Activated naive CD8-positive, alpha-beta T cell (primary cell): ENCODE measurements at regions not wholly inside any gene's neighbourhood (a gene's known extent, or its start where the extent isn't known, plus 50 kb on each side); places are given as distances from the start of the nearest gene placed in this dataset.

Experiments used
- H3K27ac Mint-ChIP-seq: one replicate; pipeline ENCODE4 v1.8.0; 2021; ENCODE audit warnings: mixed read lengths
- H3K27me3 Mint-ChIP-seq: one replicate; pipeline ENCODE4 v1.8.0; 2021; ENCODE audit warnings: mixed read lengths
- H3K36me3 Mint-ChIP-seq: one replicate; pipeline ENCODE4 v1.8.0; 2021; ENCODE audit warnings: mixed read lengths
- H3K4me1 Mint-ChIP-seq: one replicate; pipeline ENCODE4 v1.8.0; 2021; ENCODE audit warnings: low read depth, mixed read lengths
- H3K4me3 Mint-ChIP-seq: one replicate; pipeline ENCODE4 v1.8.0; 2021; ENCODE audit warnings: mild to moderate bottlenecking, mixed read lengths
- H3K9me3 Mint-ChIP-seq: one replicate; pipeline ENCODE4 v1.8.0; 2021; ENCODE audit warnings: low read depth, mixed read lengths

DNA sequence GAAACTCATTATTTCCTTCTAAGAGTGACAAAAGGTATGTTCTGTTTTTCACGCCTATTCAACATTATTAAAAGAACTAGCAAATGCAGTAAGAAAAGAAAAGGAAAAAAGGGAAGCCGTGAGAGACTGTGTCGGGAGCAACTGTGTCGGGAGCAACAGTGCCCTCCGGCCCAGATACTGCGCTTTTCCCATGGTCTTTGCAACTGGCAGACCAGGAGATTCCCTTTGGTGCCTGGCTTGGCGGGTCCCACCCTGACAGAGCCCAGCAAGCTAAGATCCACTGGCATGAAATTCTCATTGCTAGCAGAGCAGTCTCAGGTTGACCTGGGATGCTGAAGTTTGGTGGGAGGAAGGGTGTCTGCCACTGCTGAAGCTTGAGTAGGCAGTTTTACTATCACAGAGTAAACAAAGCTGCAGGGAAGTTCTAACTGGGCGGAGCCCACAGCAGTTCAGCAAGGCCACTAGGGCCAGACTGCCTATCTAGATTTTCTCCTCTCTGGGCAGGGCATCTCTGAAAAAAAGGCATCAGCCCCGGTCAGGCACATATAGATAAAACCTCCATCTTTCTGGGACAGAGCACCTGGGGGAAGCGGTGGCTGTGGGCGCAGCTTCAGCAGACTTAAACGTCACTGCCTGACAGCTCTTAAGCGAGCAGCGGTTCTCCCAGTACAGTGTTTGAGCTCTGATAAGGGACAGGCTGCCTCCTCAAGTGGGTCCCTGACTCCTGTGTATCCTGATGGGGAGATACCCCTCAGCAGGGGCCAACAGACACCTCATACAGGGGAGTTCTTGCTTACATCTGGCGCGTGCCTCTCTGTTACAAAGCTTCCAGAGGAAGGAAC lies 1237.4 kb upstream of the CDH18 start:
- Mint-ChIP-seq H3K27me3 (no peaks in the 10 kb centered on the region), H3K9me3 (peaks cover 17% of the 10 kb centered on the region), H3K4me1 (no peaks in the 10 kb centered on the region), H3K4me3 (no peak overlapping the region), H3K36me3 (no peaks in the 10 kb centered on the region), H3K27ac (no peak overlapping the region)

DNA sequence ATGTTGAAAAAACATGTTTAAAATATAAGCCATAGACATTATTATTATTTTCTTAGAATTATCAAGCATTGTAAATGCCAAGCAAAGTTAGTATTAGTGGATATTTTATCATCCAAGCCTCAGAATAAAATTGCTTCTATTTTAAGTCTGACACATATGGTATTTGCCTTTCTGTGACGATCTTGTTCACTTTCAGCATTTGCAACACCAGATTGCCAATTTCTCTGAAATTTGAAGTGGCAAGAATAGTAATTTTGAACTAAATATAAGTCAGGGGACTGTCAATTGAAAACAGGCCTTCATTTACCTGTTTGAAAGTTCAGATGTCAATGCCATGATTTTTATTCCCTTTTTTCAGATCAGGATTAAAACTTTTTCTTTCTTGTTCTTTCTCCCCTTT lies 1233.6 kb upstream of the CDH18 start:
- Mint-ChIP-seq H3K27me3 (no peaks in the 10 kb centered on the region), H3K9me3 (peaks cover 7% of the 10 kb centered on the region), H3K4me3 (no peak overlapping the region), H3K36me3 (no peaks in the 10 kb centered on the region), H3K4me1 (no peaks in the 10 kb centered on the region), H3K27ac (no peak overlapping the region)

DNA sequence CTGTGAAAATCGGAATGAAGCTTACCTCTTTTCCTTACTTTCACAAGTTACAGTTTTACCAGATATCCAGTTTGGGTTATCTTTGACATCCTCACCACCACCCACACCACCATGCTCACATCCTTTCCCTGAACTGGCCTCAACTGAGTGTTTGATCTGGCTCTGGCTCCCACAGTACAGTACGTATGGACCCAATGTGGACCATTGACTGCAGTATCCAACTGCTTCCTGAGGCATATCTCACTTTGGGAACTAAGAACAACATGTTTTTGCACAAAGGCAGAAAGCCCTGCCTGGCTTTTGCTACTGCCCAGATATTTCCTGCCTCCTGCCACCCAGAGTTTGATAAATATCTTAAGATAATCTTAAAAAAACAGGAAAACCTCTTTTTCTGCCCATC lies 1232.0 kb upstream of the CDH18 start:
- Mint-ChIP-seq H3K9me3 (peaks cover 5% of the 10 kb centered on the region), H3K27ac (no peak overlapping the region), H3K27me3 (no peaks in the 10 kb centered on the region), H3K4me1 (no peaks in the 10 kb centered on the region), H3K36me3 (no peaks in the 10 kb centered on the region), H3K4me3 (no peak overlapping the region)

DNA sequence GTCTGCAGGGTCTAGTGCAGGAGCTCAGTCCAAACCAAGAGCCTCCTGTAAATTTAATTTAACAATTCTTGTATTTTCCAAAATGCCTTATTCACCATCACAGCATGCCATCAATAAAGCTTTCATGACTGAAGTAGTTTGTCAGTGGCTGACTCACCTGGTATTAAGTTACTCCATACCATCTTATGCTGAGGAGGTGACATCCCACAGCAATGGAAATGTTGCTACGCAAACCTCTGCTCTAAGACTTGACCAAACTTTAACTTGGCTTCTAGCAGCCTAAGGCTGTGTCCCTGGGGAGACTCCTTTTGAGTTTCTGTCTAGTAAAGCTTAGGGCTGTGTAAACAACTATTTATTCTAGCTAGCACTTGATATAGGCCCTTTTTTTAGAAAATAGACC lies 1231.3 kb upstream of the CDH18 start:
- Mint-ChIP-seq H3K9me3 (peaks cover 8% of the 10 kb centered on the region), H3K27me3 (no peaks in the 10 kb centered on the region), H3K4me1 (no peaks in the 10 kb centered on the region), H3K27ac (no peak overlapping the region), H3K36me3 (no peaks in the 10 kb centered on the region), H3K4me3 (no peak overlapping the region)

DNA sequence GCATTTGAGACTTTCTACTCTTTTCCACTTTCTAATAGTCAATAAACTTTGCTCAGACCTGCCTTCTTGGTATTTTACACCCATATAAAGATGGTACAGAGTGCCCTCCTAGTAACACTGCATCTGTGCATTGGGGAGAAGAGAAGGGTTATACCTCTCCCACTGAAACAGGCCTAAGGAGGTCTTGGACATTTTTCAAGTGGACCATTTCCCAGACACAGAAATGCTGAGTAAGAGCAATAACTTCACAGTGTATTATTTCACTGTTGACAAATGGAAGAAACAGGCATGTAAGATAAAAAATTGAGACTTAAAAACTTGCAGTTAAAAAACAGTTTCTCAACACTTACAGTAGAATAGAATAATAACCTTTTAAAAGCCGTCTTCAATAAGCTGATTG lies 1224.0 kb upstream of the CDH18 start:
- no peak overlapping the region for H3K27ac Mint-ChIP-seq
- H3K4me3 Mint-ChIP-seq, result no peak overlapping the region
- H3K27me3 Mint-ChIP-seq, result no peaks in the 10 kb centered on the region
- H3K36me3 Mint-ChIP-seq, result no peaks in the 10 kb centered on the region
- no peaks in the 10 kb centered on the region for H3K4me1 Mint-ChIP-seq
- H3K9me3 Mint-ChIP-seq, result peaks cover 5% of the 10 kb centered on the region

DNA sequence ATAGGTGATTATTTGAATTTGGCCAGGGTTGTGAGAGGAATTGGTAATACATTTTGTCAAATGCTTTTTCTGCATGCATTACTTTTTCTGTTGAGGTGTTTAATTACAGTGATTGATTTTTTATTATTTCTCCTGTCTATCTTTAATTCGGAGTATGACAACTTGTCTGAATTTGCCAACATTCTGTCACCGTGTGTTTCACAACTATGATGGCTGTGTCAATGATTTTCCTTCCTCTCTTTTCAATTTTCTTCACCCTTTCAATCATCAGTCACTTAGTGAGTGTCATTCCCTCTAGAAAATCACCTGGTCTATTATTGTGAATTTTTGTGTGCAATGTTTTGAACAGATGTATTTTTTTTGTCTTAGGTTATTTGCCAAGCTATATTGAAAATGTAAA lies 1221.4 kb upstream of the CDH18 start:
- no peaks in the 10 kb centered on the region for H3K36me3 Mint-ChIP-seq
- no peaks in the 10 kb centered on the region for H3K27me3 Mint-ChIP-seq
- H3K4me3 Mint-ChIP-seq, result no peak overlapping the region
- H3K9me3 Mint-ChIP-seq, result no peaks in the 10 kb centered on the region
- no peaks in the 10 kb centered on the region for H3K4me1 Mint-ChIP-seq
- H3K27ac Mint-ChIP-seq, result no peak overlapping the region

DNA sequence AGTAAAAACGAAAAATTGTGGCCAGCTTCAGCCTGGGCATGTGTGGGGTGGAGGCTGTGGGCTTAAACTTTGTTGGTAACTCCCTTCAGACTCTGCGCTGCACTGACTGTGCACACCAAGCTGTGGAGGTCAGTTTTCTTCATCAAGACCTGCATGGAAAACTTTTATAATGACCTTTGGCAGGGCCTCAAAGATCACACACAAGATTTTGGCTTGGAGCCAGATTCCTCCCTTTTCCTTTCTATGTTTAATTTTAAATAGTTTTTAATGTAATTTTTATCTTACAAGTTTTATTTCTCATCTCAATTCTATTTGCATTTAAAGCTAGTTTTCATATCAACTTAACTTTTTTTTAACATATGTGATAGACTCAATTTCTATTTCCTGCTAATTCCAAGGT lies 1211.1 kb upstream of the CDH18 start:
- Mint-ChIP-seq H3K4me1 (no peaks in the 10 kb centered on the region), H3K36me3 (no peaks in the 10 kb centered on the region), H3K27me3 (no peaks in the 10 kb centered on the region), H3K4me3 (no peak overlapping the region), H3K9me3 (peaks cover 14% of the 10 kb centered on the region), H3K27ac (no peak overlapping the region)

DNA sequence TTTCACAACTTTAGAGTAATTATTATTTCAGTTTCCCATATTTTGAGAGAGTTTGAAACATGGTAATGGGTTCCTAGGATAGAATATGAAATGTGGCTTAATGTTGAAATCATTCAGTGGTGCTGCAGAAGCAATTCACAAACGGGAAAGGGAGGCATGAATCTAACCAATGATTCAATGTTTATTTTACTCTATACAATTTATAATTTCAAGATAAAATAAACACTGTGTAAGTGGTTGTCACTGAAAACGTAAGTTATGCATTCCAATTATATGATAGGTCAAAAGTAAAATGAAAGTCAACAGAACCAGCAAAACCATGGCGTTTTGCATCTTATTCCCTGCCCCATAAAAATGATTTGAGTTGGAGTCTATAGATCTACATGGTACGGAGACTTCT lies 1207.1 kb upstream of the CDH18 start:
- Mint-ChIP-seq H3K4me3 (no peak overlapping the region), H3K27me3 (no peaks in the 10 kb centered on the region), H3K9me3 (peaks cover 10% of the 10 kb centered on the region), H3K4me1 (no peaks in the 10 kb centered on the region), H3K27ac (no peak overlapping the region), H3K36me3 (no peaks in the 10 kb centered on the region)

DNA sequence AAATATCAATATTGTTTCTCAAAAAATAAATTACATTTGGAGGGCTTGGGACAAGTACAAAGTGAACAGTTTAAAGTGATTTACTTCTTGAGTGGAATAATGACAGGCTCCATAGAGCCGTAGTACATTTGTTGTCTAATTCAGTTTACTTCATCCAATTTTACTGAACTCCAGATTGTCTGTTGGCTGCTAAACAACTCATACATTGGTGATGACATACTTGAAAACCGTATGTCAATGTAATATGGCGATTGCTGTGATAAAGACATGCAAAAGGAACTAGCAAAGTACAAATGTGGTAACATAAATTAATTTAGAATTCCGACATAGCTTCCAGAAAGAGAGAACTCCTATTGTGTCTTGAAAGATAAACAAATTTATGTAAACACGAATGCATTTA lies 1197.5 kb upstream of the CDH18 start:
- Mint-ChIP-seq H3K27ac (no peak overlapping the region), H3K27me3 (no peaks in the 10 kb centered on the region), H3K9me3 (peaks cover 7% of the 10 kb centered on the region), H3K4me1 (no peaks in the 10 kb centered on the region), H3K36me3 (no peaks in the 10 kb centered on the region), H3K4me3 (no peak overlapping the region)

DNA sequence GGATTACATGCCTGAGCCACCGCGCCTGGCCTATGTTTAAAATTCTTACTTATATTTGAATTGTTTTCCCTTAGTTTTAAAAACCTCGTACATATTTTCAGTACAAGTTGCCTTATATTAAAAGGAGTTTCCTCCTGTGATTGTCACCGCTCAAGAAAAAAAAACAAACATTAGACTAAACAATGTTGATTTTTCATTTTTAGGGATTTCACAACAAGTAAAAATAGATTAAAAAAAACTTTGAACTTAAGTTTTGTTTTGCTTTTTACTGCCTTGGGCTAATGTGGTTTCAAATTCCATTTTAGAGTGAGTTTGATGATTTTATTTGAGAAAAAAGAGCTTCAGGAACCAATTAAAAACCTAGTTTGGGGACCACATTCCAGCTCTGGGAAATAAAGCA lies 1196.6 kb upstream of the CDH18 start:
- Mint-ChIP-seq H3K4me1 (no peaks in the 10 kb centered on the region), H3K27ac (no peak overlapping the region), H3K4me3 (no peak overlapping the region), H3K27me3 (no peaks in the 10 kb centered on the region), H3K36me3 (no peaks in the 10 kb centered on the region), H3K9me3 (peaks cover 12% of the 10 kb centered on the region)

DNA sequence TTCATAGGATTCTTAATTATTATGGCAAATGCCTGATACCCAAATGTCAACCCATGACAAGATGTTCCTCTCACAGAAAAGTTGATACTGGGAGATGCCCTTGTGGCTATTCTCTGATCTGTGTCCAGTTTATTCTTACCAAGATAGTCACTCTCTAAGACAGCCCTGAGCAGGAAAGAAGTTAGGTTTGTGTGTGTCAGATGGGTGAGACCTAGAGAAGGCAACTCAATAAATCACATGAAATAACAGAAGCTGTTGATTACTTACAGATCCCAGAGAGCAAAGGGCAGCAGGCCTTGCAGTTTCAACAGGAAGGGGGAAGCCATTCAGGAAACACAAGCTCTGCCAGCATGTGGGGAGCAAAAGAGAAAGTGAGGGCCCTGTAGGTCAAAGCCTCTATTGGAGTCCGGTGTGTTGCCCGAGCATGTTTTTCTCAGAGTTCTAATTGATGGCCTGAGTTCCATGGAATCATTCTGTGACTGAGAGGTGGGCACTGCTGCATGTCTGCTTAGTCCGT lies 1193.7 kb upstream of the CDH18 start:
- Mint-ChIP-seq H3K4me1 (no peaks in the 10 kb centered on the region), H3K9me3 (peaks cover 12% of the 10 kb centered on the region), H3K27me3 (no peaks in the 10 kb centered on the region), H3K27ac (no peak overlapping the region), H3K36me3 (no peaks in the 10 kb centered on the region), H3K4me3 (no peak overlapping the region)

DNA sequence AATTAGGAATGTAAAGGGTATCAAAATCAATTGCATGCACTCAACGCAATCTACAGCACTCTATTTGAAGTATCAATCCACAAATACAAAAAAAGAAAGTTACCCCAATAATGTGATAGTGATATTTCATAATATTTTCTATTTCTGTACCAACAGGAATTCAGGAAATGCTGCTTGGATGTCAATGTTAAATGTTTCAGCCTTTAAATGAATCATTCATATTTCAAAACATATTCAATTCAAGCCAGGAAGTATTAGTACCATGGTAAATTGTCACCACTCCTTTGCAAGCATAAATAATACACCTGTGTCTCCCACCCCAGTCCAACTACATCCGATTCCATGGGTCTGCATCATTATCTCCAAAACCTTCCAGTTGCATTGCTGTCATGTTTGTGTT lies 1185.5 kb upstream of the CDH18 start:
- no peak overlapping the region for H3K27ac Mint-ChIP-seq
- peaks cover 4% of the 10 kb centered on the region for H3K9me3 Mint-ChIP-seq
- H3K4me1 Mint-ChIP-seq, result no peaks in the 10 kb centered on the region
- no peaks in the 10 kb centered on the region for H3K27me3 Mint-ChIP-seq
- no peaks in the 10 kb centered on the region for H3K36me3 Mint-ChIP-seq
- H3K4me3 Mint-ChIP-seq, result no peak overlapping the region

DNA sequence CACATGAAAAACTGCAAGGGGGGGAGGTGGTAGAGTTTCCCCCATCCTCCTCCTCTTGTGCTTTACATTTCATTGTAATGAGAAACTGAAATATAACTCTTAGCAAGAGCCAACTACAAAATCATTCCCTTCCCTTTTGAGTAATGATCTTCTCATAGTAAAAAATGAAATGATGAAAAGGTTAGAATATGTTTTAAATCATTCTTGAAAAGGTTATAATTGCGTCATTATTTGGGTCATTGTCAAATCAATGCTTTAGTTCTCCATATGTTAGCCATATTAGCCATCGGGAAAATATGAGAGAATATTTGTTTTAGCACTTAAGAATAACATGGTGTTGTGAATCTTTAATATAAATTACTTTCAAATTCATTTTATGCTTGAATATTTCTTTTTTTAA lies 1185.0 kb upstream of the CDH18 start:
- no peaks in the 10 kb centered on the region for H3K4me1 Mint-ChIP-seq
- peaks cover 4% of the 10 kb centered on the region for H3K9me3 Mint-ChIP-seq
- H3K4me3 Mint-ChIP-seq, result no peak overlapping the region
- no peak overlapping the region for H3K27ac Mint-ChIP-seq
- H3K27me3 Mint-ChIP-seq, result no peaks in the 10 kb centered on the region
- no peaks in the 10 kb centered on the region for H3K36me3 Mint-ChIP-seq

DNA sequence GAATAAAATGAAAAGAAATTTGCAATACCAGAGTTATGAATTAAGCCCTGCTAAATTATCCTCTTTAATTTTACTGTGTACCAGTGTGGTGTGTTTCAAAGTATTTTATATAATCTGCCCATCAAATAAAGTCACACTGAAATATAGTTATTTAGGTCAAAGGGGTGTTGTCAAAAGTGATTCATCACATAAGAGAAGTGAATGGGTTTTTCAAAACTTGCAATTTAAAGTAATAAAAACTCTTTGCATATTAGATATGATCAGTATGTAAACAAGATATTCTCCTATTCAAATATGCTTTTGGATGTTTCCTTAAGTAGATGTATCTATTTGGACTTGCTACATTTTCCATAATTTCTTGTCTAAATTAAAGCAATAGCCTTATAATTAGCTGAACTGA lies 1183.0 kb upstream of the CDH18 start:
- no peak overlapping the region for H3K27ac Mint-ChIP-seq
- H3K4me3 Mint-ChIP-seq, result no peak overlapping the region
- no peaks in the 10 kb centered on the region for H3K36me3 Mint-ChIP-seq
- H3K4me1 Mint-ChIP-seq, result no peaks in the 10 kb centered on the region
- peaks cover 3% of the 10 kb centered on the region for H3K9me3 Mint-ChIP-seq
- no peaks in the 10 kb centered on the region for H3K27me3 Mint-ChIP-seq

DNA sequence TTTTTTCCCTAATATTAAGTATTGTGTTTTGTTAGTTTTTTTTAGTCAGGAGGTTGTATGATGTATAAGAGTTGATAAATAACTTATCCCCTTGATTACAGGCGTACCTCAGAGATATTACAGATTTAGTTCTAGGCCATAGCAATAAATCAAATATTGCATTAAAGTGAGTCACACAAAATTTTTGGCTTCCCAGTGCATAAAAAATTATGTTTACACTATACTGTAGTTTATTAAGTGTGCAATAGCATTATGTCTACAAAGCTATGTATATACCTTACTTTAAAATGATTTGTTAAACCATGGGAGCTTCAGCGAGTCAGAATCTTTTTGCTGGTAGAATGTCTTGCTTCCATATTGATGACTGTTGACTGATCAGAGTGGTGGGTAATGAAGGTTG lies 1180.6 kb upstream of the CDH18 start:
- Mint-ChIP-seq H3K4me1 (no peaks in the 10 kb centered on the region), H3K4me3 (no peak overlapping the region), H3K27me3 (no peaks in the 10 kb centered on the region), H3K36me3 (no peaks in the 10 kb centered on the region), H3K9me3 (peaks cover 5% of the 10 kb centered on the region), H3K27ac (no peak overlapping the region)

DNA sequence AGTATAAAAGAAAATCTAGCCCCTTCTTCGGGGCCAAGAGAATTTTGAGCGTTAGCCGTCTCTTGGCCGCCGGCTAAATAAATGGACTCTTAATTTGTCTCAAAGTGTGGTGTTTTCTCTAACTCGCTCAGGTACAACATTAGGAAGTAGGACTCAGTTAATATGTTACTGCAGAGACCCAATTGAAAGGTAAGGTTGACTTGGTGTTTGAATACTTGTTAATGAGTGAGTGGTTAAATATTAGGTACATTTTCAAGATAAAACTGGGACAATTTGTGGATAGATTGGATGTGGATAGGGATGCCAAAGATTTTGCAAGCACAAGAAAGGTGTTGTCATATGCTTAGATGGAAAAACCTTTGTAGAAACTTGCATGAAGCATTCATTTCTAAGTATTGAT lies 1177.3 kb upstream of the CDH18 start:
- H3K27ac Mint-ChIP-seq, result no peak overlapping the region
- H3K27me3 Mint-ChIP-seq, result no peaks in the 10 kb centered on the region
- no peaks in the 10 kb centered on the region for H3K4me1 Mint-ChIP-seq
- H3K4me3 Mint-ChIP-seq, result no peak overlapping the region
- H3K36me3 Mint-ChIP-seq, result no peaks in the 10 kb centered on the region
- peaks cover 7% of the 10 kb centered on the region for H3K9me3 Mint-ChIP-seq
